HepG2 (cell line): ENCODE measurements at regions not wholly inside any gene's neighbourhood (a gene's known extent, or its start where the extent isn't known, plus 50 kb on each side); places are given as distances from the start of the nearest gene placed in this dataset.

Source experiments
- ATAC-seq: fragments of 200-7000 bp; cut with Tn5 transposase; 3 replicates; pipeline ENCODE4 v1.9.1; 2020; ENCODE audit warnings: mild to moderate bottlenecking, moderate library complexity
- BruUV-seq: library from RNA; stranded (reverse); fragments of 400-500 nt; replicated peaks from 2 replicates; lab custom pipeline; 2021; lab: Mats Ljungman, UMichigan
- CTCF ChIA-PET: fragments of 300-600 bp; formaldehyde crosslinking; extraction: SDS; loops from one replicate; lab custom pipeline; 2021; ENCODE audit warnings: low total read pairs, inconsistent platforms, low intra/inter-chr PET ratio; lab: Yijun Ruan, JAX
- POLR2A ChIA-PET: fragments of 350-600 bp; sonication (Branson Sonifier 250); formaldehyde crosslinking; loops from one replicate; lab custom pipeline; 2020; ENCODE audit warnings: antibody characterized with exemption, inconsistent platforms; lab: Yijun Ruan, JAX
- DNase-seq: peaks from one replicate; pipeline ENCODE4 v3.0.0-alpha.2; 2015; ENCODE audit warnings: low spot score
- FAIRE-seq: peaks from 3 replicates; lab custom pipeline; 2011; peaks lifted over from hg19 to GRCh38; lab: Jason Lieb, UNC
- H2AFZ ChIP-seq: one replicate; pipeline ENCODE4 v1.6.1; 2011; ENCODE audit warnings: low read length, inconsistent platforms
- H3K27ac ChIP-seq: fragments of 300-600 bp; 3 replicates; pipeline ENCODE4 v1.8.0; 2011; ENCODE audit warnings: mixed run types, mild to moderate bottlenecking, mixed read lengths, low read length, inconsistent platforms; ENCODE audit not compliant: insufficient read depth; ENCODE audit errors: extremely low read length
- H3K27me3 ChIP-seq, 2 experiments: fragments of 200-600 bp in 1 of 2; 2 replicates in 1 of 2; 3 replicates in 1 of 2; pipeline versions ENCODE4 v1.6.0 to v1.8.0; 2011; ENCODE audit warnings: low read length in 2 of 2, mild to moderate bottlenecking in 2 of 2, moderate library complexity in 2 of 2, inconsistent platforms in 1 of 2; ENCODE audit not compliant: insufficient read depth in 2 of 2, control insufficient read depth in 1 of 2
- H3K36me3 ChIP-seq, 2 experiments: fragments of 200-600 bp in 1 of 2; replicated peaks in 1 of 2; 2 replicates in 1 of 2; 3 replicates in 1 of 2; pipeline versions ENCODE4 v1.5.1 to v1.8.0; 2011; ENCODE audit warnings: low read length in 2 of 2, inconsistent platforms in 1 of 2; ENCODE audit not compliant: insufficient read depth in 2 of 2, control insufficient read depth in 1 of 2
- H3K4me1 ChIP-seq: 2 replicates; pipeline ENCODE4 v1.5.1; 2012; ENCODE audit warnings: low read length, inconsistent platforms; ENCODE audit not compliant: insufficient read depth
- H3K4me2 ChIP-seq: 2 replicates; pipeline ENCODE4 v1.6.0; 2011; ENCODE audit warnings: low read depth, low read length, inconsistent platforms
- H3K4me3 ChIP-seq, 3 experiments: fragments of 200-600 bp in 1 of 3; sonication (generic), shearing (Covaris generic) in 1 of 3; replicated peaks in 1 of 3; 2 replicates each; pipeline ENCODE4 v1.5.1; 2011 to 2016; ENCODE audit warnings: low read length in 3 of 3, inconsistent platforms in 2 of 3, low read depth in 2 of 3, mild to moderate bottlenecking in 2 of 3, control low read depth in 1 of 3, mixed read lengths in 1 of 3; ENCODE audit not compliant: insufficient read depth in 1 of 3
- H3K79me2 ChIP-seq: one replicate; pipeline ENCODE4 v1.6.1; 2011; ENCODE audit warnings: low read length, inconsistent platforms; ENCODE audit not compliant: insufficient read depth
- H3K9ac ChIP-seq: 2 replicates; pipeline ENCODE4 v1.6.0; 2011; ENCODE audit warnings: mild to moderate bottlenecking, low read depth, low read length, inconsistent platforms; ENCODE audit not compliant: insufficient read depth
- H3K9me3 ChIP-seq: 2 replicates; pipeline ENCODE4 v1.5.1; 2012; ENCODE audit warnings: mild to moderate bottlenecking, low read length
- H4K20me1 ChIP-seq: 2 replicates; pipeline ENCODE4 v1.6.0; 2011; ENCODE audit warnings: inconsistent platforms, mild to moderate bottlenecking, low read length, moderate library complexity; ENCODE audit not compliant: insufficient read depth
- CBX2 ChIP-seq, 2 experiments: fragments of 200-600 bp in 1 of 2; sonication (generic); formaldehyde crosslinking in 1 of 2; IDR thresholded peaks; 2 replicates each; pipeline versions ENCODE4 v1.7.0 to v1.8.1; 2018 to 2022; ENCODE audit warnings: low read depth in 2 of 2, low read length in 1 of 2, mild to moderate bottlenecking in 1 of 2, missing genetic modification reagents in 1 of 2
- EZH2 ChIP-seq: conservative IDR thresholded peaks from 2 replicates; pipeline ENCODE4 v1.6.1; 2012; ENCODE audit warnings: mild to moderate bottlenecking, low read depth, low read length, moderate library complexity
- KLF11 ChIP-seq: IDR thresholded peaks from 2 replicates; pipeline ENCODE4 v1.6.1; 2016; ENCODE audit warnings: missing compliant biosample characterization
- MYC ChIP-seq: sonication (generic); formaldehyde crosslinking; IDR thresholded peaks from 2 replicates; pipeline ENCODE4 v1.9.0; 2021; ENCODE audit warnings: missing genetic modification reagents, borderline replicate concordance
- SIN3A ChIP-seq: IDR thresholded peaks from 2 replicates; pipeline ENCODE4 v1.6.1; 2011; ENCODE audit warnings: low read depth, mild to moderate bottlenecking, control low read depth, low read length, borderline replicate concordance
- ZNF546 ChIP-seq: sonication (generic); formaldehyde crosslinking; conservative IDR thresholded peaks from 2 replicates; pipeline ENCODE4 v1.8.1; 2023; ENCODE audit warnings: mild to moderate bottlenecking, missing genetic modification reagents
- WGBS: methylation state at CpG from one replicate; pipeline ENCODE4 v1.1.6; 2017; ENCODE audit warnings: low lambda C conversion rate; 5-methylcytosine and 5-hydroxymethylcytosine counted together
- in situ Hi-C: cut with HindIII; loops from 2 replicates; pipeline ENCODE4 v1.10.0; 2017; ENCODE audit warnings: low pct_unique_long_range_greater_than_20kb; ENCODE audit not compliant: extremely low pct_ligation_motif_present
- intact Hi-C: fragments of 100-400 bp; cut with micrococcal nuclease; formaldehyde crosslinking; loops from one replicate; pipeline ENCODE4 v1.10.0; 2022; ENCODE audit not compliant: unreplicated experiment
- TF ChIP-seq, protein P1 (sequence below): sonication (generic); formaldehyde crosslinking; IDR thresholded peaks from 2 replicates; pipeline ENCODE4 v1.5.0; 2020; ENCODE audit warnings: mild to moderate bottlenecking, missing genetic modification reagents
- TF ChIP-seq, protein P2 (sequence below): sonication (generic); formaldehyde crosslinking; IDR thresholded peaks from 2 replicates; pipeline ENCODE4 v1.5.1; 2020; ENCODE audit warnings: missing genetic modification reagents, mild to moderate bottlenecking, borderline replicate concordance

DNA sequence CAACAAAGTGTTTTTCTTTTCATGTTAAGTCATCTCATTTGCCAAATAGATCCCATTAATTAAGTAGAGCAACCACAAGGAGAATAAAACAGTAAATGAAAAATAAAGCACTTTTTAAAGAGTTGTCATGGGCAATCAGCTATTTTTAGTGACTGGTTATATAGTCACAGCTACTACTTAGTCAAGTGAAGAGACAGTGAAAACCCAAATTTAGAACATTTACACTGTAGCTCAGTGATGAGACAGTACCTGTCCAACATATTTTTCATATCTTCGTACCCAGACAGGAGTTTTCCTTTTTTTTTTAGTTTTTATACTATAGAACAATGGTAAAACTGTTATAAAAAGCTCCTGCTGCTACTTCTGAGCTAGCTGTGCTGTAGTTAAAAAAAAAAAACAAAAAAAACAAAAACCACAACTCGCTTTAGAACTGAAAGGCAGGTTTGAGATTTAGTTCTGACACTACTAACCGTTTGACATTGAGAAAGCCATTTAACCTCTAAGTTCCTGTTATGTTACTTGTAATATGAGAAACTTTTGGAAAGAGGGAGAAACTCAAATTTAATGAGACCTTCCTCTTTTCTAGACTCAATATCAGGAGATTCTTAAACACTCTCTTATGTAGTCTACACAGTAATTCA, 777.5 kb downstream of the ADGRL2 start:
- FAIRE-seq (no peak), ATAC-seq (no peak), DNase-seq (no peak)
- TF ChIP-seq, protein P1, sequence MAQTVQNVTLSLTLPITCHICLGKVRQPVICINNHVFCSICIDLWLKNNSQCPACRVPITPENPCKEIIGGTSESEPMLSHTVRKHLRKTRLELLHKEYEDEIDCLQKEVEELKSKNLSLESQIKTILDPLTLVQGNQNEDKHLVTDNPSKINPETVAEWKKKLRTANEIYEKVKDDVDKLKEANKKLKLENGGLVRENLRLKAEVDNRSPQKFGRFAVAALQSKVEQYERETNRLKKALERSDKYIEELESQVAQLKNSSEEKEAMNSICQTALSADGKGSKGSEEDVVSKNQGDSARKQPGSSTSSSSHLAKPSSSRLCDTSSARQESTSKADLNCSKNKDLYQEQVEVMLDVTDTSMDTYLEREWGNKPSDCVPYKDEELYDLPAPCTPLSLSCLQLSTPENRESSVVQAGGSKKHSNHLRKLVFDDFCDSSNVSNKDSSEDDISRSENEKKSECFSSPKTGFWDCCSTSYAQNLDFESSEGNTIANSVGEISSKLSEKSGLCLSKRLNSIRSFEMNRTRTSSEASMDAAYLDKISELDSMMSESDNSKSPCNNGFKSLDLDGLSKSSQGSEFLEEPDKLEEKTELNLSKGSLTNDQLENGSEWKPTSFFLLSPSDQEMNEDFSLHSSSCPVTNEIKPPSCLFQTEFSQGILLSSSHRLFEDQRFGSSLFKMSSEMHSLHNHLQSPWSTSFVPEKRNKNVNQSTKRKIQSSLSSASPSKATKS: no peak
- no peak for TF ChIP-seq ZNF546 (CRISPR knock-in tag)
- no peak for TF ChIP-seq EZH2
- TF ChIP-seq, protein P2, sequence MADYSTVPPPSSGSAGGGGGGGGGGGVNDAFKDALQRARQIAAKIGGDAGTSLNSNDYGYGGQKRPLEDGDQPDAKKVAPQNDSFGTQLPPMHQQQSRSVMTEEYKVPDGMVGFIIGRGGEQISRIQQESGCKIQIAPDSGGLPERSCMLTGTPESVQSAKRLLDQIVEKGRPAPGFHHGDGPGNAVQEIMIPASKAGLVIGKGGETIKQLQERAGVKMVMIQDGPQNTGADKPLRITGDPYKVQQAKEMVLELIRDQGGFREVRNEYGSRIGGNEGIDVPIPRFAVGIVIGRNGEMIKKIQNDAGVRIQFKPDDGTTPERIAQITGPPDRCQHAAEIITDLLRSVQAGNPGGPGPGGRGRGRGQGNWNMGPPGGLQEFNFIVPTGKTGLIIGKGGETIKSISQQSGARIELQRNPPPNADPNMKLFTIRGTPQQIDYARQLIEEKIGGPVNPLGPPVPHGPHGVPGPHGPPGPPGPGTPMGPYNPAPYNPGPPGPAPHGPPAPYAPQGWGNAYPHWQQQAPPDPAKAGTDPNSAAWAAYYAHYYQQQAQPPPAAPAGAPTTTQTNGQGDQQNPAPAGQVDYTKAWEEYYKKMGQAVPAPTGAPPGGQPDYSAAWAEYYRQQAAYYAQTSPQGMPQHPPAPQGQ: no peak
- TF ChIP-seq SIN3A: no peak
- TF ChIP-seq MYC: no peak
- TF ChIP-seq CBX2 (IDR thresholded peaks at IDR 0.05; ENCODE audit: low read depth, low read length): no peak
- no peak for TF ChIP-seq CBX2 (CRISPR knock-in tag; IDR thresholded peaks at IDR 0.05; ENCODE audit: low read depth)
- no peak for TF ChIP-seq KLF11 (CRISPR knock-in tag)
- peaks cover 53% of the 10 kb centered on the region for H3K9me3 ChIP-seq
- no peak overlapping the region for H3K27ac ChIP-seq
- H3K36me3 ChIP-seq: no peaks in the 10 kb centered on the region
- H3K27me3 ChIP-seq: no peaks in the 10 kb centered on the region
- no TSS peak for BruUV-seq
- no peaks in the 10 kb centered on the region for H4K20me1 ChIP-seq
- H3K4me3 ChIP-seq: no peak overlapping the region
- ChIA-PET POLR2A (no interaction called here), CTCF (no interaction called here)
- H3K4me2 ChIP-seq: no peak overlapping the region
- in situ Hi-C loops: no loop called here
- 2% methylated on average over 3 of the region's 3 CpGs for WGBS
- no peaks in the 10 kb centered on the region for H3K4me1 ChIP-seq
- H2AFZ ChIP-seq: no peak overlapping the region
- no peak overlapping the region for H3K9ac ChIP-seq
- intact Hi-C loops: no loop called here
- no peaks in the 10 kb centered on the region for H3K79me2 ChIP-seq
